HG02981 (cell line): ENCODE measurements at regions not wholly inside any gene's neighbourhood (a gene's known extent, or its start where the extent isn't known, plus 50 kb on each side); places are given as distances from the start of the nearest gene placed in this dataset.

Source experiments
- ATAC-seq: cut with Tn5 transposase; IDR thresholded peaks from one replicate; pipeline ENCODE4 v1.9.1; 2021; ENCODE audit warnings: mild to moderate bottlenecking, moderate library complexity; ENCODE audit not compliant: unreplicated experiment

DNA sequence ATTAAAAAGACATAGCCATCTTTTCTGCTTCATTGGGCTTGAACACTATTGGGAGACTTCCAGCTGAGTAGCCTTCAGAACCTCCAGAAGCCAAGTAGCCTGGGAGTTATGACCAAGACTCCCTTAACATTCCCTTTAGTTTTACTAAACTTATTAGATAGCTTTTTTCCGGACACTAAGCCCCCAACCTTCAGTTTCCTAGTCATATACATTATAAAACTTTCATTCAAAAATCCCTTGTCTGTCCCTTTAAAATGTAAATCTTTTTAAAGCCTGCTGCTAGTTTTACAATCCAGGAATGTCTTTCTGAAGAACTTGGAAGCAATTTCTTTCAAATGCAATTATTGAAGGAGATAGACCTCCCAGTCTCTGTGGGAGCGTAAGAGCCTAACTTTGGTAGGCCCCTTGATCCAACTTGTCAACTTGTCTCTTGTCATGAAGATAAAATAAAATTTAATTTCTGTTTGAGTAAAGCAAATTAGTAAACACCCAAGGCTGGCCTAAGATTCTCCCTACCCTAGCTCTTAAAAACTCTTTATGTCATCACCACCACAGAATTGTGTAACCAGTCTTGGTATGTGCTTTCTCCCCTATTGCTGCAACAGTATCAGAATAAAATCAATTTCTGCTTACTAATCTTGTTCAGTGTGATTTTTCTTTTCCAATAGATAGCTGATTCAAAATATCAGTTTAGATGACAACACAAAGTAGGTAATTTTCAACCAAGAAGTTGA lies 796.2 kb downstream of the PLA2G4A start:
- ATAC-seq = no peak

DNA sequence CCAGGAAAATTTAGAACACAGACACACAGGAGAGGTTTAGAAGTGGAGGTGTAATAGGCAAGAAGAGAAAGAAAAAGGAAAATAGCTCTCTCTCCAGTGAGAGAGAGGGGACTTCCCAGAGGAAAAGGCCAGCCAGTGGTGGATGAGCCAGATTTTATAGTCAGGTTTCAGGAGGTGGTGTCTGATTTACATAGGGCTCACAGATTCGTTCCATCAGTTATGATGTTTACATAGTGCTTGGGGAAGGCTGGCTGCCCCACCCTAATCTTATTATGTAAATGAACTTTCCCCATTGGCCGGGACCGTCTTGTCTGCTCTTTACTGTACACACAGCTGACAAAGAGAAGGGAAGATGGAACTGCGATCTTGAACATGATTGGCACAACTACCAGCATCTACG lies 797.3 kb downstream of the PLA2G4A start:
- ATAC-seq = no peak

DNA sequence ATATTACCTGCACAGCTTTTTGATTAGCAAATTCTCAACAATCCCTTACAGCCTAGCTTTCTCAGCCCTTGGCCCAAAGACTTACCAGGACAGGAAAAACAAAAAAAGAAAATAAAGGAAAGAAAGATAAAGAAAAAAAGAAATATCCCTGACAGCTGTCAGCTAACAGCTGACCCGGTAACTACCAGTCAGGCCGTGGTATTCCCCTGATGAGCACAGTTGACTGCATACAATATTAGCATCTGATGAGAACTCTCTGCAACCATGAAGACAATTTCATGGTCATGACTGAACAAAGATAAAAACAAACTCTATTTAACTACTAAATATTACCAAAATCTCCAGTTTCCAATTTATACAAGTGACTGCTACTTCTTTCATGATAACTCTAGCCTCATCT lies 798.8 kb downstream of the PLA2G4A start:
- ATAC-seq = no peak

DNA sequence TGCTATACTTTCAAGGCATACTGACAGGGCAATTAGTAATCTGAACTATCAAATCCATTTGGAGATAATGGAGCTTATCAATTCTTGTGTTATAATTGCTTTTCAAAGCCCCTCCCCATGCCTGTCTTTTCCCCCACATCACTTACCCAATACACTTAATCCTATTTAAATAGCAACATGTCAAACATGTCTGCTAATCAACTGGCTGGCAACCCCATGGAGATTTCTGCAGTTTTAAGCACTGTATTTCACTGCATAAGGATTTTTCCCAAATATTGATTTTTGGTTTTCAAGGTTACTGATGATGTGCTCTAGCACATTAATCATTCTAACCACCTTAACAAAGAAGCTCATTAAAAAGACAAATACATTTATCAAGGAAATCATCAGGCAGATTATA lies 800.3 kb downstream of the PLA2G4A start:
- ATAC-seq = no peak

DNA sequence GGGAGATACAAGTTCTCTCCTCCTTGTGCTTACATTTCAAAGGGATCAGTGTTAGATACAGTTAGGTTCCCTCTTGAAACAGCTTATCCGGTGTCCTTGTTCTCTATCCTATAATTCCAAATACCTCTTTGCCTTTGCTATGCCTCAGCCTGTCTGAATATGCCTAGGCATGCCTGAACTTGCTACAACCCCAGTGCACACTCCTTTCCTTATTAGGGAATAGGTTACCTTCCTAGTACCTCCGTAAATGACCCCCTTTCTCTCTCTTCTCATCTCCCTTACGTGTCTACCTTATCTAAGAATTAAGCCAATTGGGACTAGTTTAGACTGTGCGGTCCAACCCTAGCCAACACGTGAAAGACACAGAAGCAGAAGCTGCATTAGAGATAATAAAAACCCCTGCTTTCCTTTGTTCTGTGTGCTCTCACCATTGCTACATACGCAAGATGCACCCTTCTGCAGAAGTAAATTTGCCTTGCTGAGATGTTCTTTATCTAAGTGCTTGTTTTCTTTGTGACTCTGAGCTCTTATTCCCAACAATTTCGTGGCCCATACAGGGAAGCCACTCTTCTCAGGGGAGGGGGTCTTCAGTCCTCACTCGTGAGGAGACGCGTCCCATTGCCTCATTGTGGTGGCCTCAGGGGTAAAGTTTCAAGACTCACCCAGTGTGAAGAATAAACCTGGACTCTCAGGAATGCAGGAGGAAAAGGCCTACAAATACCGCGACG lies 802.1 kb downstream of the PLA2G4A start:
- no peak for ATAC-seq

DNA sequence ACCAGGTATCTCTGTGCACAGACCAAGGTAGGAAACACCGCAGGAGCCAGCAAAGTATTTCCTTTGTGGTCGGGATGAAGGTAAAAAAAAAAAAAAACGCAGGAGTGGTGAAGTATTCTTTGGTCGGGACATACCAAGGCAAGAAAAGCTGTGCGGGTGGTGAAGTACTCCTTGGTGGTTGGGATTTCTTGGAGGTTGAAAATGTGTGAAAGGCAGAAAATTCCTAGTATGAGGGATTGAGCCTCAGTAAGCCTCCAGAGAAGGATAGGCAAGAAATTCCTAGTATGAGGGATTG lies 802.6 kb downstream of the PLA2G4A start:
- ATAC-seq = no peak

DNA sequence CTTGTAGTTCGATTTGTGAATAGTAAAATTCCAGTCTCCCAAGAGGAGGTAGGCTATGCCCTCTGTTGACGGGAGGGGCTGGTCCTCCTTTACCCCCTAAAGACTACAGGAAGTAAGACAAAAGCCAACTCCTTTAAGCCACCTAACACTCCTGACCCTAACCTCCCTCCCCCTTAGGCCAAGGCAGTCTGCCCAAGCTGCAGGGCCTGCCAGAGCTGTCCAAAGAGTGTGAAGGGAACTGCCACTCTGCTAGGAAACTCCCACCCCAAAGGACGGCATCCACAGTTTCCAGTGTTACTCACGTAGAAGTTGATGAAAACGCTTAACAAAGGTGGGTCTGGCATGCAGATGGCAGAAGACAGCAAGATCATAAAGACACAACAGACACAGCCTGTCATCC lies 803.2 kb downstream of the PLA2G4A start:
- ATAC-seq = no peak

DNA sequence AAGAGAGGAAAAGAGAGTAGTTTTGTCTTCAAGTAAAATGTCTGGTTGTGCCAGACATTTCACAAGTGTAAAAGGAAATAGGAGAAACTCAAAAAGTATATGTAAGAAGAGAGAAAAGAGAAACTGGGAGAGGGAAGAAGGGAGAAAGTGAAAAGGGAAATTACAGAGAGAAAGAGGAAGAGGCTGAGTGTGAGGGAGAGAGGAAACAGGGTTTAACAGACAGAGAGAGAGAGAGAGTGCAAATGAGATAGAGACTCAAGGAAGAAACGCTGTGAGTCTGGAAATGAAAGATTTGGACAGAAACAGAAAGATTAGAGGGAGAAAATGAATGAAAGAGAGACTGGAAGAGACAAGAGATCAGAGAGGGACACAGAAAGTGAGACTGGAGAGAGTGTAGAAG lies 806.2 kb downstream of the PLA2G4A start:
- no peak for ATAC-seq

DNA sequence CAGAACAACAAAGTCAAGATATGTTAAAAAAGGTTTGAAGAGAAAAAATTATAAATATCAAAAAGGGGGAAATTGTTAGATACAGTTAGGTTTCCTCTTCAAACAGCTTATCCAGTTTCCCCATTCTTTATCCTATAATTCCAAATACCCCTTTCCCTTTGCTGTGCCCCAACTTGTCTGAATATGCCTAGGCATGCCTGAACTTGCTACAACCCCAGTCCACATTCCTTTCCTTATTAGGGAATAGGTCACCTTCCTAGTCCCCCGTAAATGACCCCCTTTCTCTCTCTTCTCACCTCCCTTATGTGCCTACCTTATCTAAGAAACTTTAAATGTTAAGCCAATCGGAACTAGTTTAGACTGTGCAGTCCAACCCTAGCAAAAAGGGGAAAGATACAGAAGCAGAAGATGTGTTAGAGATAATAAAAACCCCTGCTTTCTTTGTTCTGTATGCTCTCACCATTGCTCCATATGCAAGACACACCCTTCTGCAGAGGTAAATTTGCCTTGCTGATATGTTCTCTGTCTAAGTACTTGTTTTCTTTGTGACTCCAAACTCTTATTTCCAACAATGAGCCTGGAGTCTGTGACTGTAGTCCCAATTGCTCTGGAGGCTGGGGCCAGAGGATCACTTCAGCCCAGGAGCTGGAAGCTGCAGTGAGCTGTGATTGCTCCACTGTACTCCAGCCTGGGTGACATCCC lies 810.1 kb downstream of the PLA2G4A start:
- ATAC-seq = no peak

DNA sequence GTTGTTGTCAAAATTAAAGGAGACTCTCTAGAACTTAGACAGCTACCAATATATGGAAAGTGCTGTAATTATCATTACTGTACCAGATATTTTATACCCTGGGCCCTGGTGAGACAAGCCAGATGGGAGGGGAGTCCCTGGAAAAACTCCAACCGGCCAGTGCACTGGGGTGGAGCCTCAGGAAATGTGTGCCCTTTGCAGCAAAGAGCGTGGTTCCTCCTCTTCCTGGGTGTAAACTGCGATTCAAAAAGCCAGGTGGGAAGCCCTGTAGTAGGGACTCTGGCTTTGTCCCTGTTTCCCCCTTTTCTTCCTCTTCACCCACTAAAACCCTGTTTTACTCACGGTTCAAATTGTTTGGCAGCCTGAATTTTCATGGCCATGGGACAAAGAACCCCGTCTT lies 812.3 kb downstream of the PLA2G4A start:
- ATAC-seq = no peak

DNA sequence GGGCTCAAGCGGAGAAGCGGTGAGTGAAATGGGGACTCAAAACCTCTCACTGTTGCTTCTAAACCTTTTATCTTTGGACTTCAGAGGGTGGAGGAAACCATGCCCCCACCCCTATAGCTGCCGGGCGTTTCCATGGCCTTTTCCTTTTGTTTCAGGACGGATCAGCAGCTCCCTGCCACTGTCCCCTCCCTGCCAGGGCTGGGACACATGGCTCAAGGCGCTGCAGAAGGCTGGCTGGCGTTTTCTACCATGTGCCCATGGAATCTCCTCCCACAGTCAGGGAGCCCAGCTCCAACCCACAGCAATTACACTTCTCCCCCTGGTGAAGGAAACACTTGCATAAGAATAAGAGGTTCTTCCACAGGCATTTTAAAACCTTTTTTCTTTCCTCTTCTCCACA lies 812.7 kb downstream of the PLA2G4A start:
- ATAC-seq = no peak

DNA sequence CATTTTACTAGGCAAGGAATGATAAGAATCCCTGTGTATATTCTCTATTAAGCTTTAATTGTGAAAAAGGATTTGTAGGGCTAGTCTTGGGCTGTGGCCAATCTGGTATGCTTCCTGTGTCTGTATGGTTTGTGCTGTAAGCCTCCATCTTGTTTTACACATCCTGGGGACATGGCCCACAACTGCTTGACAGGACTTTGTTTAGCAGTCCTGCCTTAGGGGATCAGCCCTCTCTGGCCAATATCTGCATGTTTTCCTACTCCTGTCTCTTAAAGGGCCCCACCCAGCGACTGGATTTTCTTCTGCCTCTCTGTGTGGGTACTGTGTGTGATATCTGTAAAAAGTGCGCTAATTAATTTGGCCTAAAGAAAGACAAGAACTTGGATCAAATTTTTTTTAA lies 813.2 kb downstream of the PLA2G4A start:
- ATAC-seq = no peak

DNA sequence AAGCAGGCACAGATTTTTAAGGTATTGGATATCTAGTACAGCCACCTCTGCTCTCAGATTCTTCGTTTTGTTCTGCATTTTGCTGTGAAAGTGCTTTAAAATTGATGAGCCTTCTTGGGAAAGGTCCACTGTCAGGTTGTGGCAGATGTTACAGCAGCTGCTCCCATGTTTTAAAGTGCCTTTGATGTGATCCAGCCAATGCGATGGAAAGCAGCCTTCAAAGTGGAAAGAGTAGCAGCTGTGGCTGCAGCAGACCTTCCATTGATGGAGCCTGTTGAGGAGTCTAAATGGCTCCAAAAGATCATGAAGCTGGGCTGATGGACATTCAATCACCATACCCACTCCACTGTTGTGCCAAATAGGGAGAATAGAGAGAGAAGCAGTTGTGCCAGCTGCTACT lies 816.9 kb downstream of the PLA2G4A start:
- no peak for ATAC-seq

DNA sequence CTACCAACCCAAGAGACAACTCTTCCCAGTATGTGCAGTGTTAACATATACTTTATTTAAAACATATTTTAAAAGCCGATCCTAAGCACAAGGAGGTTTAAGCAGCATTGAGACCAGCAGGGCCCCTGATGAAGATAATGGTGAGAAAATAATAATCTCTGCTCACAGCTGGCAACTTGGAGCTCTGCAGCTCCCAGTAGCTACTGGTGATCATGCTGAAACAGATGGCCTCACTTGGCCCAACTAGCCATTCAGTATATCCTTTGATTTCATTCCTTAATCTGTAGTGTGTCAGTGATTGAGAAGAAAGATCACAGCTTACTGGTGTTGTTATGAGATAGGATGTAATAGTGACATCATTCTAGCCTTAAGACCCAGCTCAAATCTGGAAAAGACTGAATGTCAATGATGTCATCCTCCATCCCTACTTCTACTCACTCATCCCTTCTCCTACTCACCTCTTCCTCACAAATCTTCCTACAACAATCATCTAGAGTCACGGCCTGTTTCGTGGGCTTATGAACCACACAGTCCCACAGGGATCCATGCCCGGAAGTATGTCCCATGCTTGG lies 817.9 kb downstream of the PLA2G4A start:
- ATAC-seq = no peak

DNA sequence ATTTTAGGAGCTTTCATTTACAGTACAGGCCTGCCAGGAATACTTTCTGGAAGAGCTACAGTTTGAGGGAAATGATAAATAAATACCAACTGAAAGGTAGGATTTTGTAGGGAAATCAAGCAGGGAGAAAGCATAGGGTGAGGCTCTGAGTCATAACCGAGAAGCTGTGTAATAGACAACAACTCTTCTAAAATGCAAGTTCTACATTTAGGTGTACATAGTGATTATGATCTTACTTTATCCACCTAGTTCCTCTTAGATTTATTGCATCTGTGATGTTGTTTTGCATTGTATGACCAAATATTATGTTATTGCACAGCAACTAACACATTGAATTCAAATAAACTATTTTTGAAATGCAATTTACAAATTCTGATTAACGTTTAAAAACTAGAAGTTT lies 819.3 kb downstream of the PLA2G4A start:
- no peak for ATAC-seq

DNA sequence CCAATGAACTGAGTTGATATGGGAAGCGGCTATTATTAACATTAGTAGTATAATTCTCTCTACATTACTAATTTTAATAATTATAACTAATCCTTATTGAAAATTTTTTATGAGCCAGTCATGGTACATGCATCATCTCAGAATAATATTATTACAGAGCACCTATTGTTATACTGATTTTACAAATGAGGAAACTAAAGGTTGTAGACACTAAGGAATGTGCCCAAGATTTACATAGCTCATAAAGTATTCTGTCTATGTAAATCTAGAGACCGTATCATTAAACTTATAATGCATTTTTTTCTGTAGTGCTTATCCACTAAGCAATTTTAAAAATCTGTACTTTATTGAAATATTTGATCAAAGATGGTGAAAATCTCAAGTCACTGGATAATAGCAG lies 825.9 kb downstream of the PLA2G4A start:
- no peak for ATAC-seq

DNA sequence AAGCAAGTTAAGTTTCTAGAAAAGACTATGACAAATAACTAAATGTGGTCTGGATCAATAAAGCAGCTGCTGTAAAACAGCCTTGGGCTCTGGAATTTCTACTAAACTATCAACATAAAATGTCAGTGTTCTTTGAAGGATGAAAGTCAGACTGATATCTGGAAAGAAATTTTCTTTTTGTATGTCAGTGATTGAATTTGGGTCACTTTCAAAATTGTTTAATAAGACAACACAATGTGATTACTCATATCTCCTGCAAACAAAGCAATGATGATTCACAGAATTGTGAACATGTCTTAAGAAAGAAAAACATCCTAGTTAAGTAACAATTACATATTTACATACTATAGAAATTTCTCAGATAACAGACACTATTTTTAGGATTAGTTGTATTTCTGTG lies 826.4 kb downstream of the PLA2G4A start:
- ATAC-seq = no peak

DNA sequence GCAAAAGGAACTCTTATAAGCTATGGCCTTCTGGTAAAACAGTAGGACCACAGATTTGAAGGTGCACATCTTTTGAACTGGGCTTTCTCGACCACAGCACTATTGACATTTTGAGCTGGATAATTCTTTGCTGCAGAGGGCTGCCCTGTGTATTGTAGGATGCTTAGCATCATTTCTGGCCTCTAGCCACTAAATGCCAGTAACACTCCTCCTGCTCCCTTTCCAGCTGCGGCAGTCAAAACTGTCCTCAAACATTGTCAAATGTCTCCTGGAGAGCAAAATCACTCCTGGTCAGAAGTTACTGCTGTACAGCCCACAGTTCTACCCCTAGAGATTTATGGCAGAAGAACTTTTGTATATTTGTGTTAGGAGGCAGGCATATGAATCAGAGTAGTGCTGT lies 836.7 kb downstream of the PLA2G4A start:
- no peak for ATAC-seq

DNA sequence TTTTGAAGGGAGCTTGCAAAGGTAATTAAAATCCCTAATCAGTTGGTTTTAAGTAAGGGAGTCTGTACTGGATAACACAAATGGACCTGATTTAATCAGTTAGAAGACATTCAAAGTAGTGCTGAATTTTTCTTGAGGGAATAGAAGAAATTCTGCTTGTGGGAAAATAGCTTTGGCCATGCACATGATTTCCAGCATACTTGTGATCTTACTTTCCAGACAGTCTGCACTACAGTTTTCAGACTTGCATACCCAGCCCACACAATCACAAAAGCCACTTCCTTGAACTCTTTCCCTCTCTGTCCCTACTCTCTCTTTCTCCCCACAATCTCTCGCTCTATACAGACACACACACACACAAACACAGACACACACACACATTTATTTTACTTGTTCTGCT lies 852.1 kb downstream of the PLA2G4A start:
- ATAC-seq = no peak

DNA sequence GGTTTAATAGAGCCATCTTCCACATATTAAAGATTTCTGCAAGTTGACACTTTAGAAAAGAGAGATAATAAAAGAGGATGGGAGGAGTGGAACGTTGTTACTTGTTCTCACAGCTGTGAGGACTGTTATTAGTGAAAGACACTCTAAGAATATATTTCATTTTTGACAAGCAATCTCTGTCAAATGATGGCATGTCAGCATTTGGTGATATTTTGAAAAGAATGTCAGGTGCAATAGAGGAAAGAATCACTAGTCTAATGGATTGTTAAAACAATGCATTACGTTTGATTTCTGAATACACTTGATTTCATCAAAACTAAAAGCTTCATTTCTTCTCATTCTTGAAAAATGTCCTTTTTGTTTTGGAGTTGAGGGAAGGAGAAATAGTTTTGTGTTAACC lies 853.4 kb downstream of the PLA2G4A start:
- ATAC-seq = no peak

DNA sequence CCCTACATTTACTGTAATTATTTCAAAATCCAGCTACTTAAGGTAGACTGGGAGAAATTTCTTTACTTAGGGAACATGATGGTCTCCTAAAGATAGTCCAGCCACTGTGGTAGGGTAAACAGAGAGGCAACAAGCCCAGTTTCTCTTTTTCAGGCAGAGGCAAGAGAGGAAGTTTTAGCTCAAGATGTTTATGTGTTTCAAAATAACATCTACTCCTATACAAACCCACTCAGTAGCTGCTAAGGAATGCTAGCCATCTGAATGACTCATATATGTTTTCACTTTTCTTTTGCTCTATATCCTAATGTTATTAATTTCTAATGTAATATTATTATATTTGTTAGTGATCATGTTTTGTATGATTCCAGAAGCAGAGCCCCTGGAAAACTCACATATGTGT lies 856.6 kb downstream of the PLA2G4A start:
- no peak for ATAC-seq

DNA sequence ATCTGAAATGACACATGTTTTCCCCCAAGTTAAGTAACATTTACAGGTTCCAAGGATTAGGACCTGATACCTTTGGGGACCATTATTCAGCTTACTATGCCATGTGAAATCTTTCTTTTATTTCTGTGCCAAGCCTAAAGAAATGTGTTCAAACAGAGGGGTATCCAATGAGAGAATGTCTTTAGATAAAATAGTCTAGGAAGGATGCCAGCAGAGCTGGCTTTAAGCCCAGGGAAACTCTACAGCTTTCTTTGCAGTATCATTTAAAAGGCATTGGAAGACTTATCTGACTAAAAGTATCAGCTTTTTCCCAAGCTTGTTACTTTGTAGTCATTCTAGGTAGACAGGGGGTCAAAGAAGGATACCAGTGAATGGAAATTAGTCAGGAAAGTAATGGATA lies 860.4 kb downstream of the PLA2G4A start:
- no peak for ATAC-seq
